ENCODE measurements at regions not wholly inside any gene's neighbourhood (a gene's known extent, or its start where the extent isn't known, plus 50 kb on each side); places are given as distances from the start of the nearest gene placed in this dataset.

DNA sequence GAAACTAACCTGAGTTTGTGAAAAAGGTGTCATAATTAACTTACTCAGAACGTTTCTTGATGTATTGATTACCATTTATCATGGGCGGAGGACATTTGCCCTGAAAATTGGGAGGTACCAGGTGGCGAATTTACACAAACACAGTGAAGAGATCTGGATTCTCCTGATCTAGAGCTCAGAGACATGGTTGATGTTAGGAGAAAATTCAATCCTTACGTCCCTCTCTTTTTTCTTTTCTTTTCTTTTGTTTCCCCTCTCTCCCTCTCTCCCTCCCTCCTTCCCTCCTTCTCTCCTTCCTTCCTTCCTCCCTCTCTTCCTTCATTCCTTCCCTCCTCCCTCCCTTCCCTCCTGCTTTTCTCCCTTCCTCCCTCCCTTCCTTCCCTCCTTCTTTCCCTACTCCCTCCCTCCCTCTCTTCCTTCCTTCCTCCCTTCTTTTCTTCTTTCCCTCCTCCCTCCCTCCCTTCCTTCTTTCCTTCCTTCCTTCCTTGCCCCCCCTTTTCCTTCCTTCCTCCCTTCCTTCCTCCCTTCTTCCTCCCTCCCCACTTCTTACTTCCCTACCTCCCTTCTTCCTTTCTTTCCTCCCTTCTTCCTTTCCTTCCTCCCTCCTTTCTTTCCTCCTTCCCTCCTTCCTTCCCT is 234.1 kb downstream of the OTOR start:
- TF ChIP-seq, protein P1, sequence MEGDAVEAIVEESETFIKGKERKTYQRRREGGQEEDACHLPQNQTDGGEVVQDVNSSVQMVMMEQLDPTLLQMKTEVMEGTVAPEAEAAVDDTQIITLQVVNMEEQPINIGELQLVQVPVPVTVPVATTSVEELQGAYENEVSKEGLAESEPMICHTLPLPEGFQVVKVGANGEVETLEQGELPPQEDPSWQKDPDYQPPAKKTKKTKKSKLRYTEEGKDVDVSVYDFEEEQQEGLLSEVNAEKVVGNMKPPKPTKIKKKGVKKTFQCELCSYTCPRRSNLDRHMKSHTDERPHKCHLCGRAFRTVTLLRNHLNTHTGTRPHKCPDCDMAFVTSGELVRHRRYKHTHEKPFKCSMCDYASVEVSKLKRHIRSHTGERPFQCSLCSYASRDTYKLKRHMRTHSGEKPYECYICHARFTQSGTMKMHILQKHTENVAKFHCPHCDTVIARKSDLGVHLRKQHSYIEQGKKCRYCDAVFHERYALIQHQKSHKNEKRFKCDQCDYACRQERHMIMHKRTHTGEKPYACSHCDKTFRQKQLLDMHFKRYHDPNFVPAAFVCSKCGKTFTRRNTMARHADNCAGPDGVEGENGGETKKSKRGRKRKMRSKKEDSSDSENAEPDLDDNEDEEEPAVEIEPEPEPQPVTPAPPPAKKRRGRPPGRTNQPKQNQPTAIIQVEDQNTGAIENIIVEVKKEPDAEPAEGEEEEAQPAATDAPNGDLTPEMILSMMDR (IDR thresholded peaks at IDR 0.05) = no peak
- TF ChIP-seq POLR2A (IDR thresholded peaks at IDR 0.05) = no peak
